GM12878 (cell line): ENCODE measurements at regions not wholly inside any gene's neighbourhood (a gene's known extent, or its start where the extent isn't known, plus 50 kb on each side); places are given as distances from the start of the nearest gene placed in this dataset.

Experiments
- ATAC-seq: fragments of 200-7000 bp; cut with Tn5 transposase; 3 replicates; pipeline ENCODE4 v1.9.1; 2020; ENCODE audit warnings: mild to moderate bottlenecking, moderate library complexity
- BruUV-seq: library from RNA; stranded (reverse); fragments of 400-500 nt; replicated peaks from 2 replicates; lab custom pipeline; 2021; lab: Mats Ljungman, UMichigan
- CTCF ChIA-PET: fragments of 300-600 bp; sonication (Branson Sonifier 250); formaldehyde crosslinking; extraction: SDS; loops from one replicate; lab custom pipeline; 2021; ENCODE audit warnings: inconsistent platforms; lab: Yijun Ruan, JAX
- POLR2A ChIA-PET: fragments of 350-600 bp; formaldehyde crosslinking; extraction: SDS; loops from one replicate; lab custom pipeline; 2021; ENCODE audit warnings: inconsistent platforms; lab: Charles Lee
- RAD21 ChIA-PET: fragments of 300-600 bp; sonication (Branson Sonifier 250); formaldehyde crosslinking; loops from one replicate; lab custom pipeline; 2023; ENCODE audit warnings: antibody characterized with exemption; ENCODE audit not compliant: unreplicated experiment; lab: Charles Lee
- SMC1A ChIA-PET: fragments of 300-600 bp; sonication (Branson Sonifier 250); formaldehyde crosslinking; loops from one replicate; lab custom pipeline; 2023; ENCODE audit not compliant: unreplicated experiment, uncharacterized antibody; lab: Charles Lee
- DNase-seq: peaks from one replicate; pipeline ENCODE4 v3.0.0-alpha.2; 2011; ENCODE audit warnings: low read depth, low spot score
- FAIRE-seq: peaks from 3 replicates; lab custom pipeline; 2011; peaks lifted over from hg19 to GRCh38; lab: Jason Lieb, UNC
- H2AFZ ChIP-seq: 2 replicates; pipeline ENCODE4 v1.6.0; 2011; ENCODE audit warnings: low read depth, low read length, control low read depth; ENCODE audit not compliant: control insufficient read depth
- H3K27ac ChIP-seq: 2 replicates; pipeline ENCODE4 v1.5.1; 2011; ENCODE audit warnings: control low read depth; ENCODE audit not compliant: control insufficient read depth, insufficient read depth
- H3K27me3 ChIP-seq, 2 experiments: replicated peaks in 1 of 2; 2 replicates each; pipeline versions ENCODE4 v1.6.0 to v1.6.1; 2011; ENCODE audit warnings: low read length in 1 of 2; ENCODE audit not compliant: control insufficient read depth in 2 of 2, insufficient read depth in 2 of 2
- H3K36me3 ChIP-seq, 2 experiments: 2 replicates each; pipeline ENCODE4 v1.5.1; 2011; ENCODE audit warnings: low read length in 1 of 2; ENCODE audit not compliant: control insufficient read depth in 2 of 2, insufficient read depth in 2 of 2
- H3K4me1 ChIP-seq: 2 replicates; pipeline ENCODE4 v1.6.1; 2011; ENCODE audit warnings: mild to moderate bottlenecking, low read length, moderate library complexity, mixed read lengths; ENCODE audit not compliant: control insufficient read depth, insufficient read depth
- H3K4me2 ChIP-seq: 2 replicates; pipeline ENCODE4 v1.6.0; 2011; ENCODE audit warnings: control low read depth; ENCODE audit not compliant: control insufficient read depth, insufficient read depth
- H3K4me3 ChIP-seq: fragments of 200-600 bp; sonication (generic); 2 replicates; pipeline ENCODE4 v1.5.1; 2016
- H3K79me2 ChIP-seq: 2 replicates; pipeline ENCODE4 v1.6.0; 2011; ENCODE audit warnings: low read length; ENCODE audit not compliant: control insufficient read depth, insufficient read depth
- H3K9ac ChIP-seq: 2 replicates; pipeline ENCODE4 v1.8.0; 2011; ENCODE audit warnings: low read length, control low read depth, mixed read lengths; ENCODE audit not compliant: control insufficient read depth, insufficient read depth
- H3K9me3 ChIP-seq: replicated peaks from 3 replicates; pipeline ENCODE4 v1.5.1; 2011; ENCODE audit warnings: mild to moderate bottlenecking, low read length; ENCODE audit not compliant: control insufficient read depth, insufficient read depth
- H4K20me1 ChIP-seq: 2 replicates; pipeline ENCODE4 v1.6.0; 2011; ENCODE audit not compliant: control insufficient read depth, insufficient read depth
- CBX3 ChIP-seq: fragments of 200-600 bp; sonication (generic); IDR thresholded peaks from 2 replicates; pipeline ENCODE4 v1.6.1; 2016; ENCODE audit warnings: low read depth, borderline replicate concordance
- FOS ChIP-seq: IDR thresholded peaks from 3 replicates; pipeline ENCODE4 v1.6.1; 2011; ENCODE audit warnings: borderline replicate concordance; ENCODE audit not compliant: insufficient read length; ENCODE audit errors: extremely low read depth
- WGBS: methylation state at CpG from one replicate; pipeline ENCODE4 v1.1.6; 2016; ENCODE audit warnings: low lambda C conversion rate; ENCODE audit not compliant: insufficient replicate concordance, insufficient coverage; ENCODE audit errors: missing lambda C conversion rate; 5-methylcytosine and 5-hydroxymethylcytosine counted together
- in situ Hi-C: fragments of 300-500 bp; cut with MboI; formaldehyde crosslinking; loops from 9 replicates; pipeline ENCODE4 v1.14.3; 2018; ENCODE audit warnings: mixed read lengths
- intact Hi-C: fragments of 100-400 bp; cut with micrococcal nuclease; formaldehyde crosslinking; loops from one replicate; pipeline ENCODE4 v1.14.2; 2022; ENCODE audit not compliant: unreplicated experiment
- TF ChIP-seq, protein P1 (sequence below): fragments of 450-650 bp; IDR thresholded peaks from 2 replicates; pipeline ENCODE4 v1.6.1; 2016; ENCODE audit warnings: mild to moderate bottlenecking
- TF ChIP-seq, protein P2 (sequence below): IDR thresholded peaks from 2 replicates; pipeline ENCODE4 v1.6.1; 2011; ENCODE audit warnings: low read depth, low read length, improper control_type of control experiment, borderline replicate concordance
- TF ChIP-seq, protein P3 (sequence below): IDR thresholded peaks from 2 replicates; pipeline ENCODE4 v1.6.1; 2012; ENCODE audit warnings: low read length, inconsistent platforms

DNA sequence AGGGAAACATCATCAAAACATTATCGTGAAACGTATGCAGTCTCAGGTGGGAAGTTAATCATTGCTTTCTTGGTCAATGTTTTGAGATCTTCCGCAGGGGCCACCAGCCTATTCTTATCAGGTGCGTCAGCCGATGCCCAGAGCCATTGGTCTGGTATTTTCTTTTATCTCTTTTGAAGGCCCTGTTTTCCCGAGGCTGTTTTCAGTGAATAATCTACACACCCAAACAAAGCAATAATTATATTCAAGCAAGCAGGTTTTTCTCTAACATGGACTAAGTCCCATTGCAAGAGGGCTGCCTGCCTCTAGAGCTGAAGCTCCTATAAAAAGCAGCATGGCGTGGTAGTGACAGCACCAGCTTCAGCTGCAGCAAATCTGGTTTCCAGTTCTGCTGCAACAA lies 430.0 kb upstream of the ID2 start:
- H3K9me3 ChIP-seq, result peaks cover 18% of the 10 kb centered on the region; the same call in 2 of the 3 replicates
- no peak for FAIRE-seq
- no peak overlapping the region for H2AFZ ChIP-seq
- intact Hi-C loops, result no loop called here
- TF ChIP-seq, protein P1, sequence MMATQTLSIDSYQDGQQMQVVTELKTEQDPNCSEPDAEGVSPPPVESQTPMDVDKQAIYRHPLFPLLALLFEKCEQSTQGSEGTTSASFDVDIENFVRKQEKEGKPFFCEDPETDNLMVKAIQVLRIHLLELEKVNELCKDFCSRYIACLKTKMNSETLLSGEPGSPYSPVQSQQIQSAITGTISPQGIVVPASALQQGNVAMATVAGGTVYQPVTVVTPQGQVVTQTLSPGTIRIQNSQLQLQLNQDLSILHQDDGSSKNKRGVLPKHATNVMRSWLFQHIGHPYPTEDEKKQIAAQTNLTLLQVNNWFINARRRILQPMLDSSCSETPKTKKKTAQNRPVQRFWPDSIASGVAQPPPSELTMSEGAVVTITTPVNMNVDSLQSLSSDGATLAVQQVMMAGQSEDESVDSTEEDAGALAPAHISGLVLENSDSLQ, result no peak
- TF ChIP-seq FOS (no peak), CBX3 (no peak)
- TF ChIP-seq, protein P2, sequence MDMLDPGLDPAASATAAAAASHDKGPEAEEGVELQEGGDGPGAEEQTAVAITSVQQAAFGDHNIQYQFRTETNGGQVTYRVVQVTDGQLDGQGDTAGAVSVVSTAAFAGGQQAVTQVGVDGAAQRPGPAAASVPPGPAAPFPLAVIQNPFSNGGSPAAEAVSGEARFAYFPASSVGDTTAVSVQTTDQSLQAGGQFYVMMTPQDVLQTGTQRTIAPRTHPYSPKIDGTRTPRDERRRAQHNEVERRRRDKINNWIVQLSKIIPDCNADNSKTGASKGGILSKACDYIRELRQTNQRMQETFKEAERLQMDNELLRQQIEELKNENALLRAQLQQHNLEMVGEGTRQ, result no peak
- TF ChIP-seq, protein P3, sequence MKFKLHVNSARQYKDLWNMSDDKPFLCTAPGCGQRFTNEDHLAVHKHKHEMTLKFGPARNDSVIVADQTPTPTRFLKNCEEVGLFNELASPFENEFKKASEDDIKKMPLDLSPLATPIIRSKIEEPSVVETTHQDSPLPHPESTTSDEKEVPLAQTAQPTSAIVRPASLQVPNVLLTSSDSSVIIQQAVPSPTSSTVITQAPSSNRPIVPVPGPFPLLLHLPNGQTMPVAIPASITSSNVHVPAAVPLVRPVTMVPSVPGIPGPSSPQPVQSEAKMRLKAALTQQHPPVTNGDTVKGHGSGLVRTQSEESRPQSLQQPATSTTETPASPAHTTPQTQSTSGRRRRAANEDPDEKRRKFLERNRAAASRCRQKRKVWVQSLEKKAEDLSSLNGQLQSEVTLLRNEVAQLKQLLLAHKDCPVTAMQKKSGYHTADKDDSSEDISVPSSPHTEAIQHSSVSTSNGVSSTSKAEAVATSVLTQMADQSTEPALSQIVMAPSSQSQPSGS, result no peak
- no peak overlapping the region for H3K9ac ChIP-seq
- H3K27me3 ChIP-seq, result no peaks in the 10 kb centered on the region
- in situ Hi-C loops, result no loop called here
- CTCF ChIA-PET, result interaction anchor here (0.8 to 3.3 kb wide), 3 partner anchors 10 to 824 kb away, joined by 3 to 14 read pairs (median 6); no protein-coding TSS in a partner anchor
- no TSS peak for BruUV-seq
- POLR2A ChIA-PET, result interaction anchor here (1.2 to 2.0 kb wide), 2 partner anchors 13 to 17 kb away, joined by 3 to 10 read pairs; no protein-coding TSS in a partner anchor
- WGBS, result 74% methylated on average over 7 of the region's 7 CpGs
- DNase-seq, result no peak
- no peak overlapping the region for H3K4me2 ChIP-seq
- H3K4me1 ChIP-seq, result peaks cover 24% of the 10 kb centered on the region
- RAD21 ChIA-PET, result interaction anchor here (1.0 to 4.0 kb wide), 6 partner anchors 12 to 94 kb away, joined by 3 to 23 read pairs (median 11); no protein-coding TSS in a partner anchor
- no peak for ATAC-seq
- peaks cover 0 to 2% of the 10 kb centered on the region in 2 experiments; a peak in 2 of 4 replicates for H3K36me3 ChIP-seq
- no peaks in the 10 kb centered on the region for H3K79me2 ChIP-seq
- SMC1A ChIA-PET, result interaction anchor here (0.9 to 9.0 kb wide), 10 partner anchors 10 to 529 kb away, joined by 3 to 125 read pairs (median 4); no protein-coding TSS in a partner anchor
- no peak overlapping the region for H3K4me3 ChIP-seq
- H3K27ac ChIP-seq, result no peak overlapping the region
- no peaks in the 10 kb centered on the region for H4K20me1 ChIP-seq
